GM12891 (cell line): ENCODE measurements at regions not wholly inside any gene's neighbourhood (a gene's known extent, or its start where the extent isn't known, plus 50 kb on each side); places are given as distances from the start of the nearest gene placed in this dataset.

ENCODE experiments used
- PAX5 ChIP-seq: IDR thresholded peaks from 2 replicates; pipeline ENCODE4 v1.6.1; 2011; ENCODE audit warnings: low read length, moderate library complexity, mild to moderate bottlenecking; ENCODE audit not compliant: insufficient read depth, severe bottlenecking
- POLR2A ChIP-seq: IDR thresholded peaks from 2 replicates; pipeline ENCODE4 v1.6.1; 2011; ENCODE audit warnings: low read depth, low read length, control low read depth
- POLR2AphosphoS5 ChIP-seq: IDR thresholded peaks from 2 replicates; pipeline ENCODE4 v1.6.1; 2011; ENCODE audit warnings: low read depth, low read length, control low read depth
- POU2F2 ChIP-seq: IDR thresholded peaks from 2 replicates; pipeline ENCODE4 v1.6.1; 2011; ENCODE audit warnings: low read depth, mild to moderate bottlenecking, control low read depth, low read length, moderate library complexity
- SPI1 ChIP-seq: IDR thresholded peaks from 2 replicates; pipeline ENCODE4 v1.6.1; 2011; ENCODE audit warnings: low read depth, low read length, control low read depth
- TAF1 ChIP-seq: IDR thresholded peaks from 2 replicates; pipeline ENCODE4 v1.6.1; 2011; ENCODE audit warnings: low read depth, low read length, control low read depth

DNA sequence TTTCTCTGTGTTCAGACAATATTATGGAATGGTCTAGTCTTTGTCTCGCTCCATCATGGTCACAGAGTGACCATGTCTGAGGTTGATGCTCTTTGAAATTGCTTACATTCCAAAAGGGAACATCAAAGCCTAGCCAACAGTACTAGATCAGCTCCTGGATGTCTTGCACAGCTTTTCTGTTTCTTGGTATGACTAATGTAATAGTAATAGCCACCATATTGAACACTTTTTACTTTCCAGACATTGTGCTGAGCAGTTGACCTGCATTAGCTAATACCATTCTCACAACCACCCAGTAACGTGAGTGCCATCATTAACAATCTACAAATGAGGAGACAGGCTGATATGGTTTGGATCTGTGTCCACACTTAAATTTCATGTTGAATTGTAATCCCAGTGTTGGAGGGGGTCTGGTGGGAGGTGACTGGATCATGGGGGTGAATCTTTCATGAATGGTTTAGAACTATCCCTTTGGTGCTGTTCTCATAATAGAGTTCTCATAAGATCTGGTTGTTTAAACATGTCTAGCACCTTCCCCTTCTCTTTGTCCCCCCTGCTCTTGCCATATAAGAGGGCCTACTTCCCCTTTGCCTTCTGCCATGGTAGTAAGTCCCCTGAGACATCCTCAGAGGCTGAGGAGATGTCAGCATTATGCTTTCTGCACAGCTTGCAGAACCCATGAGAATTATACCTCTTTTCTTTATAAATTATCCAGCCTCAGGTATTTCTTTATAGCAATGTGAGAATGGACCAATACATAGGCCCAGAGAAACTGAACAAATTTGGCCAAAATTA lies 577.5 kb upstream of the CLINT1 start:
- TF ChIP-seq POU2F2 (no peak), TAF1 (no peak), POLR2A (no peak), POLR2AphosphoS5 (no peak), SPI1 (peak; percentile 29; the same call in 1 of the 2 replicates), PAX5 (no peak)
